PC-3 (cell line): ENCODE measurements at regions not wholly inside any gene's neighbourhood (a gene's known extent, or its start where the extent isn't known, plus 50 kb on each side); places are given as distances from the start of the nearest gene placed in this dataset.

Source experiments
- EZH2 ChIP-seq: fragments of 300-600 bp; sonication (generic); IDR thresholded peaks from one replicate; pipeline ENCODE4 v1.6.1; 2017; ENCODE audit warnings: antibody characterized with exemption, mild to moderate bottlenecking, low read length; ENCODE audit not compliant: unreplicated experiment
- TF ChIP-seq, protein P1 (sequence below): fragments of 300-600 bp; sonication (generic); conservative IDR thresholded peaks from 2 replicates; pipeline ENCODE4 v1.5.1; 2017; ENCODE audit warnings: antibody characterized with exemption, low read depth, mild to moderate bottlenecking, low read length

DNA sequence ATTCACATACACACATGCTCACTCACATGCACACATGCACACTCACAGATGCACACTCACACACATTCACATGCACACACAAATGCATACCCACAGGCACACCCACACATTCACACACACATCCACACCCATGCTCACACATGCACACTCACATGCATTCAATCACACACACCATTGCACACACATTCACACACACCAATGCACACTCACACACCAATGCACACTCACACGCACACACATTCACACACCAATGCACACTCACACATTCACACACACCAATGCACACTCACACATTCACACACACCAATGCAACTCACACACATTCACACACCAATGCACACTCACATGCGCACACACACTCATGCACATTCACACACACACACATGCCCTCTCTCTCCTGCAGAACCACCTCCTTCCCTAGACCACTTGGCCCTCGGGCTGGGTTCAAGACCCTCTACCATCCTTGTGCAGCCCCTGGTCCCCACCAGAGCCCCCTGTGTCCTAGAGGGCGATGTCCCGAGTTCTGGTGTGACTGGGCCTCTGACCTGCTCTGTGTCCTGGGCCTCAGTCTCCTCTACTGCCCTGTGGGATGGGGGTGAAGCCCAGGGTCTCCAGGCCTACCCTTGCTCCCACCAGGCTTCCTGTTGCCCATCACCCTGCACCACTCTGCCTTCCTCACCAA is 139.0 kb downstream of the OLFM1 start:
- no peak for TF ChIP-seq EZH2
- TF ChIP-seq, protein P1, sequence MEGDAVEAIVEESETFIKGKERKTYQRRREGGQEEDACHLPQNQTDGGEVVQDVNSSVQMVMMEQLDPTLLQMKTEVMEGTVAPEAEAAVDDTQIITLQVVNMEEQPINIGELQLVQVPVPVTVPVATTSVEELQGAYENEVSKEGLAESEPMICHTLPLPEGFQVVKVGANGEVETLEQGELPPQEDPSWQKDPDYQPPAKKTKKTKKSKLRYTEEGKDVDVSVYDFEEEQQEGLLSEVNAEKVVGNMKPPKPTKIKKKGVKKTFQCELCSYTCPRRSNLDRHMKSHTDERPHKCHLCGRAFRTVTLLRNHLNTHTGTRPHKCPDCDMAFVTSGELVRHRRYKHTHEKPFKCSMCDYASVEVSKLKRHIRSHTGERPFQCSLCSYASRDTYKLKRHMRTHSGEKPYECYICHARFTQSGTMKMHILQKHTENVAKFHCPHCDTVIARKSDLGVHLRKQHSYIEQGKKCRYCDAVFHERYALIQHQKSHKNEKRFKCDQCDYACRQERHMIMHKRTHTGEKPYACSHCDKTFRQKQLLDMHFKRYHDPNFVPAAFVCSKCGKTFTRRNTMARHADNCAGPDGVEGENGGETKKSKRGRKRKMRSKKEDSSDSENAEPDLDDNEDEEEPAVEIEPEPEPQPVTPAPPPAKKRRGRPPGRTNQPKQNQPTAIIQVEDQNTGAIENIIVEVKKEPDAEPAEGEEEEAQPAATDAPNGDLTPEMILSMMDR = no peak
